HG03159 (cell line): ENCODE measurements at regions not wholly inside any gene's neighbourhood (a gene's known extent, or its start where the extent isn't known, plus 50 kb on each side); places are given as distances from the start of the nearest gene placed in this dataset.
A peak's percentile ranks its signal among the peaks of the same experiment; 100 is the strongest.

Source experiments
- ATAC-seq: cut with Tn5 transposase; IDR thresholded peaks from one replicate; pipeline ENCODE4 v1.9.1; 2021; ENCODE audit warnings: mild to moderate bottlenecking, moderate library complexity; ENCODE audit not compliant: unreplicated experiment

DNA sequence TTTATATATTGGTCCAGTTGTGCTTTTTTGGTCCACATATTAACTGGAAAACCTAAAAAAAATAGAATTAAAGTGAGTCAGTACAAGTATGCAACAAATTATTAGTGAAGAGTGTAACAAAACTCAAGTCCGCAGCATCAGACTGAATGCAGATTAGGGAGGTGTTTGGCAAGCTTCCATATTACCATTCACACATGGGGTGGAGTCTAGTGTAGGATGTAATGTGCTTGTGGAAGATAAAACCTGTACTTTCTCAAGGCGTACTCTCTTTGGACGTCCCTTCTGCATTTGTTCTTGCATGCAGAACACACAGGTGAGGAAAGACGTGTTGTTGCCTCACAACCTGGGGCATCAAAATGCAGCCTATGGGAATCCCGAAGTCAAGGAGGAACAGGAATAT lies 668.7 kb downstream of the MRPL39 start:
- ATAC-seq, result no peak

DNA sequence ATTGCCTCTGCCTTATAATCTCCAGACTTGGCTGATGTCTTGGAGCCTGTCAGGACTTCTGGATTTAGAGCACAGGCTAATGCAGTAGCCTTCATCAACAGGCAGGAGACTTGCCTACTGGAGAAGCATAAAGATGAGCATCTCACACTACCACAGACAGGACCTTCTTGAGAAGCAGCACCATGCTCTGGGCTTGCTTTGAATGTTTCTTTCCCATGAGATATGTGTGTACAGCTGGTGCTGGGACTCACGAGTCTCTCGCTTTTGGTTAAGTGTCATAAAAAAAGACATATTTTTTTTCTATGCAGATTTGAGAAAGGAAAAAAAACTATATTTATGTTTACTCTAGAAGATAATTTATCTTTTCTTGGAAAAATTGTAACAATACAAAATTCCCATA lies 671.3 kb downstream of the MRPL39 start:
- ATAC-seq, result no peak

DNA sequence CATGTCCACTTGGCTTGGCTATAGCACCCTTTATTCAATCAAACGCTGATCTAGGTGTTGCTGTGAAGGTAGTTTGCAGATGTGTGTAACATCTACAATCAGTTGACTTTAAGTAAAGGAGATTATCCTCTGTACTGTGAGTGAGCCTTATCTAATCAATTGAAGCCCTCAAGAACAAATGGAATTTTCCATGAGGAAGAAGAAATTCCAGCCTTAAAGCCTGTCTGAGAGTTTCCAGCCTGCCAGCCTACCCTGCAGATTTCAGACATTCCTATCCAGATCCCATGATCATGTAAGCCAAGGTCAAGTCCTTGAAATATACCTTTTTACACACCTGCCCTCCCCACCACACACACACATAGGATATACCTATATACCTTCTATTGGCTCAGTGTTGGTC lies 696.7 kb downstream of the MRPL39 start:
- no peak for ATAC-seq

- peak; percentile 59 for ATAC-seq
Measured at GRCh38 chr21:24903994-24904635, 703.2 kb downstream of the MRPL39 start.

DNA sequence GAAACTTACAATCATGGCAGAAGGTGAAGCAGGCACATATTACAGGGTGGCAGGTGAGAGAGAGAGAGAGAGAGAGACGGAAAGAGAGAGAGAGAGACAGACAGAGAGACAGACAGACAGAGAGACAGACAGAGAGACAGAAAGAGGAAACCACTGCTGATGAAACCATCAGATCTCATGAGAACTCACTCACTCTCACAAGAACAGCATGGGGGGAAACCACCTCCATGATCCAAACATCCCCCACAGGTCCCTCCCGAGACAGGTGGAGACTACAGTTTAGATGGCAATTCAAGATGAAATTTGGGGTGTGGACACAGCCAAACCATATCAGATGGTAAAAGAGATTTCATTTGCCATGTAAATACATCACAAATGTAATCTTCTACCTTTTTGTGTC lies 708.1 kb downstream of the MRPL39 start:
- ATAC-seq, result peak; percentile 59

- ATAC-seq, result no peak
Measured at GRCh38 chr21:24897883-24898282, 709.4 kb downstream of the MRPL39 start.

- ATAC-seq, result no peak
Measured at GRCh38 chr21:24896735-24897124, 710.6 kb downstream of the MRPL39 start.

DNA sequence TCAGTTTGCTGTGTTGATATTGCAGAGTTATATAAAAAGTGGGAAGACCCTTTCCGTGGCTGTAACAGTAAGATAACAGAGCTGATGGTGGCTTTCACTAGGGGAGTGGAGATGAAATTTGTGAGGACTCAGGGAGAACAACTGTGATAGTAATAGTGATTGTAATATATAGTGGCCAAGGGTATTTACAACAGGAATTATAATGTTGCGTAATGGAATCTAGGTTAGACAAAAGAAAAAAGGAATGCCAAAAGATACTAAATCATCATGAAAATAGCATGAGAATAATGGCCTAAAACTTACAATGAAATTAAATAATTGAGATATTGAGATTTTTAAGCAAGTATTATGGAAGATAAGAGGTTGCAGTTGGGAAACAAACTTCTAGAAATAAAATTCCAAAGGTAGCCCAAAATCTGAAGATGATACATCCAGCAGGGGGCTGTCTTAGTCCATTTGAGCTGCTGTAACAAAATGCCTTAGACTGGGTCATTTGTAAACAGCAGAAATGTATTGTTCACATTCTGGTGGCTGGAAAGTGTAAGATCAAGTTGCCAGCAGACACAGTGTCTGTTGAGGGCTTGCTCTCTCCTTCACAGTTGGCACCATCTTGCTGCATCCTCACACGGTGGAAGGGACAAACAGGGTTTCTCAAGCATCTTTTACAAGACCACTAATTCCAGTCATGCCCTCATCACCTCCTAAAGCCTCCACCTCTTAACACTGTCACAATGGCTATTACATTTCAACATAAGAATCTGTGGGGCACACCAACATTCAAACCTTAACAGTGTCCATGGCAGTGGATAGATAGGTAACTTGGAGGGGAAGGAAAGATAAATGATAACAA lies 711.2 kb downstream of the MRPL39 start:
- peak; percentile 55 for ATAC-seq

- no peak for ATAC-seq
Measured at GRCh38 chr21:24894324-24894723, 713.0 kb downstream of the MRPL39 start.

DNA sequence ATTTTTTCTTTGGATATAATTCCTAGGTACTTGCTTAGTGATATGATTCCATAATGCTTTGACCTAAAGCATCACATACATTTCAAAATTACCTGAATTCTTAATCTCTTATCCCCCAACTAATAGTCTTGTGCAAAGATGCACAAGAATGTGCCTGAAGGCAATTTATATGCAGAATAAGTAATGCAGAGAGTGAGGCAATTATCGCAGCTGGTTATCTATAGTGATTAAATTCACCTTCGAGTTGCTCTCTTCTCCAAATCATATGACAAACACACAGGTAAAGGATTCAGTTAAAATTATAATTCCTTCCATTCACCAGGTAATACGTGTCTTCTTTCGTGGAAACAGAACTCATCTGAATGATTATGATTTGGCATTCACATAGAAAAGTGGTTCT lies 717.3 kb downstream of the MRPL39 start:
- no peak for ATAC-seq

- ATAC-seq, result no peak
Measured at GRCh38 chr21:24881506-24881905, 725.8 kb downstream of the MRPL39 start.

DNA sequence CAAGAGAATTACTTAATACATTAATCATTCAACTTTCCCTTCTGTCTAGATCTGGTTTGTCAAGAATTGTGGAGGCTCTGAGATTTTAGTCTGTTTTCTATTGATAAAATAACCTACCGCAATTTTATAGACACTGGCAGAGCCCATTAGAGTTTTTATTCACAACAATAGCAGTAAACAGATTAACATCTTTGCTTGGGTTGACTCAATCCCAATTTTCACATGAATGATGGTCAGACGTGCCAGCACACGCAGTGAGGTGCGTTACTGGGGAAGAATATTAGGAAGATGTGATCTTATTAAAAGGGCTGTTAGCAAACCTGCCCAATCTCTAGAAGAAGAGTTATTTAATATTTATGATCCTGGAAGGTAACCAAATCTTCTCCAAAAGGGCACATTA lies 736.6 kb downstream of the MRPL39 start:
- no peak for ATAC-seq

GRCh38 chr21:24869862-24870261 lies 737.4 kb downstream of the MRPL39 start:
- no peak for ATAC-seq

GRCh38 chr21:24868117-24868516 lies 739.2 kb downstream of the MRPL39 start:
- no peak for ATAC-seq

DNA sequence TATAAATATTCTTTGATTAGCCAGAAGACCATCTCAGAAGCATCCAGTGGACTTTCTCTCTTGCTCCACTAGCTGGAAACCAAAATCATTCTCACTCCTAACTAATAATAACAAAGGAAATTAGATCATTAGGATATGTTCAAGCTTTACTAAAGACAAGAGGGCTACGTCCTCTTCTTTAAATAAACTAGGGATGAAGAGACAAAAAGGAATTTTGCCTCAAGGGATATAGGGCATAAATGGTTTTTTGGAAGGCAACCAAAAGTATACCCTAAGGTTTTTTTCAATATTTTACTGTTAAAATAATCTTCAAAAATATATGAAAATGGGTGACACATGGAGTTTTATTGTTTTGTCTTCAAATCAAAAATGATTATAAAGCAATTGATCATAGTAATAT lies 745.8 kb downstream of the MRPL39 start:
- ATAC-seq, result no peak

- no peak for ATAC-seq
Measured at GRCh38 chr21:24856326-24856725, 751.0 kb downstream of the MRPL39 start.

GRCh38 chr21:24852610-24853195 lies 754.6 kb downstream of the MRPL39 start:
- ATAC-seq, result no peak

GRCh38 chr21:24850121-24850520 lies 757.2 kb downstream of the MRPL39 start:
- no peak for ATAC-seq

DNA sequence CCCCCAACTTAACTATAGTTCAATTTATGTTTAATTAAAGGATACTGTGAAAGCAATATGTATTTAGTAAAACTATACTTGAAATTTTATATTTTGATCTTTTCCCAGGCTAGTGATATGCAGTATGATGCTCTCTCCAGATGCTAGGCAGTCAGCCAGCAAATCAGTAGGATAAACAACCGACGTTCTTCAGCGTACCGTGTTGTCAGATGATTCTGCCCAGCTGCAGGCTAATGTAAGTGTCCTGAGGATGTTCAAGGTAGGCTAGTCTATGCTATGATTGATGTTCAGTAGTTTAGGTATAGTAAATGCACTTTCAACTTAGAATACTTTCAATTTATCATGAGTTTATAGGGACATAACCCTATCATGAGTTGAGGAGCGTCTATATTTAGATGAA lies 762.6 kb downstream of the MRPL39 start:
- ATAC-seq, result no peak

DNA sequence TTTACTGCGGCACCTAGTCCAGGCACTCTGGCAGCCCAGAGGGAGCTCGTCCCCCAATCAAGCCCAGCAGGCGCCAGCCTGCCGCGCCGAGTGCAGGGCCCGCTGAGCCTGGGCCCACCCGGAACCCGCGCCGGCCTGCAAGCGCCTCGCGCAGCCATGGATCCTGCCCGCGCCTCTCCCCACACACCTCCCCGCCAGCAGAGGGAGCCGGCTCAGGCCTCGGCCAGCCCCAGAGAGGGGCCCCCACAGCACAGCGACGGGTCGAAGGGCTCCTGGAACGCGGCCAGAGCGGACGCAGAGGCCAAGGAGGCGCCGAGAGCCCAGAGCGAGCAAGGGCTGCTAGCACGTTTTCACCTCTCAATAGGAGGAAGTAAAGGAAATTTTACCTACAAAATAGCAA lies 767.0 kb downstream of the MRPL39 start:
- ATAC-seq, result no peak

- ATAC-seq, result no peak
Measured at GRCh38 chr21:24832961-24833360, 774.3 kb downstream of the MRPL39 start.

DNA sequence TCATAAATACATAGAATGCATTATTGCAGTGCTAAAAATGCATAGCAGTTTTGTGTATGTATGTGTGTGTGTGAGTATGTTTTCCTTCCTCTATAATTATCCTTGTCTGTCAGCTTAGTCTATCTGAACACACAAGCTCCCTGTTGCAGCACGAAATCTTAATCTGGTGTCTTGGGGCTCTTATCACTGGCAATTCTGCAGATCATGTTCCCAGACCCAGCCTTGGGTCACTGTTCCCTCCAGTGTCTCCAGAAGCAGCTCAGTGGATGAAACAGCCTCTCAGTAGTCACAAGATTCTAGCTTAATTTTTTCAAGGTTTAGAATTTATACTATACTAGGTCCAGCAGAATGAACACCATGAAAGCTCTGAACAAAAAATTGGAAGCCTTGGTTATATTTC lies 777.9 kb downstream of the MRPL39 start:
- ATAC-seq, result no peak
